Mesenchymal stem cell (in vitro differentiated cells and primary cell): ENCODE measurements at regions not wholly inside any gene's neighbourhood (a gene's known extent, or its start where the extent isn't known, plus 50 kb on each side); places are given as distances from the start of the nearest gene placed in this dataset.

Experiments
- DNase-seq: peaks from one replicate; pipeline ENCODE4 v3.0.0-alpha.2; 2013
- H2AFZ ChIP-seq: one replicate; pipeline ENCODE4 v1.6.1; 2013; ENCODE audit warnings: low read depth, mild to moderate bottlenecking, control low read depth, inconsistent platforms, low read length, moderate library complexity
- H2AK5ac ChIP-seq: 2 replicates; pipeline ENCODE4 v1.6.1; 2013; ENCODE audit warnings: low read length, moderate library complexity, mild to moderate bottlenecking, inconsistent platforms; ENCODE audit not compliant: severe bottlenecking
- H2BK120ac ChIP-seq: one replicate; pipeline ENCODE4 v1.6.1; 2013; ENCODE audit warnings: low read depth, mild to moderate bottlenecking, inconsistent platforms, low read length, moderate library complexity
- H2BK12ac ChIP-seq, 2 experiments: one replicate each; pipeline ENCODE4 v1.6.1; 2013; ENCODE audit warnings: inconsistent platforms in 2 of 2, low read length in 2 of 2, mild to moderate bottlenecking in 2 of 2, moderate library complexity in 2 of 2, control low read depth in 1 of 2
- H2BK15ac ChIP-seq: one replicate; pipeline ENCODE4 v1.6.1; 2013; ENCODE audit warnings: mild to moderate bottlenecking, low read depth, inconsistent platforms; ENCODE audit not compliant: poor library complexity, severe bottlenecking
- H2BK5ac ChIP-seq: 2 replicates; pipeline ENCODE4 v1.6.1; 2013; ENCODE audit warnings: low read depth, mild to moderate bottlenecking, low read length, control low read depth, inconsistent platforms; ENCODE audit not compliant: poor library complexity, severe bottlenecking
- H3K14ac ChIP-seq, 2 experiments: one replicate each; pipeline ENCODE4 v1.6.1; 2013; ENCODE audit warnings: inconsistent platforms in 2 of 2, low read length in 2 of 2, control low read depth in 1 of 2, mild to moderate bottlenecking in 1 of 2, moderate library complexity in 1 of 2
- H3K18ac ChIP-seq, 2 experiments: one replicate each; pipeline ENCODE4 v1.6.1; 2013; ENCODE audit warnings: inconsistent platforms in 2 of 2, low read length in 2 of 2, control low read depth in 1 of 2, low read depth in 1 of 2, mild to moderate bottlenecking in 1 of 2
- H3K23ac ChIP-seq, 2 experiments: one replicate each; pipeline ENCODE4 v1.6.1; 2013; ENCODE audit warnings: inconsistent platforms in 2 of 2, low read length in 2 of 2, mild to moderate bottlenecking in 2 of 2, moderate library complexity in 2 of 2, control low read depth in 1 of 2
- H3K27ac ChIP-seq: 2 replicates; pipeline ENCODE4 v1.5.1; 2013; ENCODE audit warnings: mild to moderate bottlenecking, moderate library complexity, low read length, control low read depth, inconsistent platforms; ENCODE audit not compliant: poor library complexity, severe bottlenecking
- H3K27me3 ChIP-seq, 2 experiments: 2 replicates each; pipeline versions ENCODE4 v1.6.1 to v1.7.0; 2013; ENCODE audit warnings: low read length in 2 of 2, mild to moderate bottlenecking in 2 of 2, moderate library complexity in 2 of 2, control low read depth in 1 of 2, inconsistent platforms in 1 of 2; ENCODE audit not compliant: control insufficient read depth in 1 of 2, insufficient read depth in 1 of 2
- H3K36me3 ChIP-seq, 2 experiments: 2 replicates each; pipeline versions ENCODE4 v1.6.1 to v1.7.0; 2013; ENCODE audit warnings: low read length in 2 of 2, control low read depth in 1 of 2, inconsistent platforms in 1 of 2, low read depth in 1 of 2, mild to moderate bottlenecking in 1 of 2; ENCODE audit not compliant: insufficient read depth in 2 of 2, control insufficient read depth in 1 of 2
- H3K4ac ChIP-seq, 2 experiments: one replicate each; pipeline ENCODE4 v1.6.1; 2013; ENCODE audit warnings: inconsistent platforms in 2 of 2, low read length in 2 of 2, mild to moderate bottlenecking in 2 of 2, moderate library complexity in 2 of 2, control low read depth in 1 of 2, low read depth in 1 of 2
- H3K4me1 ChIP-seq: 2 replicates; pipeline ENCODE4 v1.6.1; 2013; ENCODE audit warnings: low read depth, low read length, control low read depth; ENCODE audit not compliant: control insufficient read depth, insufficient read depth
- H3K4me2 ChIP-seq: 2 replicates; pipeline ENCODE4 v1.6.1; 2013; ENCODE audit warnings: low read length, mild to moderate bottlenecking, inconsistent platforms; ENCODE audit not compliant: poor library complexity, severe bottlenecking
- H3K4me3 ChIP-seq, 2 experiments: 2 replicates each; pipeline versions ENCODE4 v1.5.1 to v1.7.0; 2013; ENCODE audit warnings: low read length in 2 of 2, mild to moderate bottlenecking in 2 of 2, control low read depth in 1 of 2, low read depth in 1 of 2; ENCODE audit not compliant: insufficient read depth in 1 of 2
- H3K79me1 ChIP-seq: replicated peaks from 2 replicates; pipeline ENCODE4 v1.6.1; 2013; ENCODE audit warnings: mild to moderate bottlenecking, control low read depth, low read length, inconsistent platforms; ENCODE audit not compliant: poor library complexity, severe bottlenecking
- H3K9ac ChIP-seq: 2 replicates; pipeline ENCODE4 v1.7.0; 2013; ENCODE audit warnings: mild to moderate bottlenecking, low read length, moderate library complexity
- H3K9me3 ChIP-seq: 2 replicates; pipeline ENCODE4 v1.7.0; 2013; ENCODE audit warnings: mild to moderate bottlenecking, low read length; ENCODE audit not compliant: control insufficient read depth
- H4K8ac ChIP-seq: one replicate; pipeline ENCODE4 v1.6.1; 2013; ENCODE audit warnings: inconsistent platforms, mild to moderate bottlenecking, low read length, moderate library complexity
- H4K91ac ChIP-seq: one replicate; pipeline ENCODE4 v1.6.1; 2013; ENCODE audit warnings: mild to moderate bottlenecking, low read length, inconsistent platforms
- WGBS: methylation state at CpG from one replicate; pipeline ENCODE4 v1.1.7; 2013; ENCODE audit warnings: mixed read lengths; 5-methylcytosine and 5-hydroxymethylcytosine counted together

DNA sequence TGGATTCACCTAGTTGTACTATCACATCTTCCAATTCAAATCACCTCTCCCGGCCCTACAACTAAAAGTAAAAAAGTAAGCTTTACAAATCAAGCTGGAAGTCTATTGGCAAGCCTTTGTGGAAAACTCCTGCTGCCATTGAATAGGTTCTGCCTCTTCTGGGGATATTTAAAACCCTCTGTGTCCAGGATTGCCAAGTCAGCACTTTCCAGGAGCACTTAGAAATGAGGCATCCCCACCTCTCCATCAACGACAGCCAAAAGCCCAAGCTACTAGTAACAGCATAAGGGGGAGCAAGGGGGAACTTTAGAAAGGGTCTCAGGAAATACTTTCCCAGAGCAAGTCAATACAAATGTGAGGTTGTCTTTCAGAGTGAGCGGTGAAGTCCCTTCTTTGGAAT lies 85.0 kb upstream of the OBI1 start:
- Histone ChIP-seq H3K23ac (no peak overlapping the region), H3K9me3 (no peaks in the 10 kb centered on the region), H3K4me1 (no peaks in the 10 kb centered on the region), H2BK5ac (no peak overlapping the region), H4K91ac (no peak overlapping the region), H2BK15ac (no peak overlapping the region), H3K4me2 (no peak overlapping the region), H2BK12ac (no peak overlapping the region), H2BK120ac (no peak overlapping the region), H2AK5ac (no peak overlapping the region), H4K8ac (no peak overlapping the region), H3K14ac (no peak overlapping the region), H3K79me1 (no peaks in the 10 kb centered on the region), H3K9ac (no peak overlapping the region), H3K18ac (no peak overlapping the region), H3K4me3 (no peak overlapping the region), H3K27ac (no peak overlapping the region), H3K27me3 (no peaks in the 10 kb centered on the region), H2AFZ (no peak overlapping the region), H3K36me3 (no peaks in the 10 kb centered on the region), H3K4ac (no peak overlapping the region)
- 96% methylated on average over 2 of the region's 3 CpGs for WGBS
- DNase-seq = no peak

DNA sequence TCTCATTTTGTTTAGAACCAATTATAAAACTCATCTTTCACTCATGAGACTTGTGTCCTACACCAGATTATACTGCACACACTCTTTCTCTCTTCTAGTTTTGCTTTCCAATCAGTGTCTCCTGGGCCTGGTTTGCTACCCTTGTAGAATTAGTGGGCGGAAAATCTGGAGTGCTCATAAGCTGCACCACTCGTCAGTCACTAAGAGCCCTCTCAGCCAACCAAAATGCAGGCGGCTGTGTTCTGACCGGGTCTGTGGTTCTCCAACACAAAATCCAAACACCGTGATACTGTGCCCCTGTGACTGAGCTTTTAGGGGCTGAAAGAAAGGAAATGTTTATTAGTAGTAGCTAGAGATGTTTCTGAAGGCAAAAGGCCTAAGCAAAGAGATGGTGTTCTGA lies 83.7 kb upstream of the OBI1 start:
- H4K8ac ChIP-seq = no peak overlapping the region
- WGBS = 71% methylated on average over 5 of the region's 5 CpGs
- H3K9ac ChIP-seq = no peak overlapping the region
- no peak overlapping the region for H2AFZ ChIP-seq
- no peaks in the 10 kb centered on the region for H3K79me1 ChIP-seq
- H3K4ac ChIP-seq = no peak overlapping the region
- no peak overlapping the region for H2BK15ac ChIP-seq
- H3K14ac ChIP-seq = no peak overlapping the region
- no peak for DNase-seq
- no peak overlapping the region for H2BK12ac ChIP-seq
- H2AK5ac ChIP-seq = no peak overlapping the region
- H3K4me3 ChIP-seq = no peak overlapping the region
- H3K4me1 ChIP-seq = no peaks in the 10 kb centered on the region
- H3K27ac ChIP-seq = no peak overlapping the region
- H3K18ac ChIP-seq = no peak overlapping the region
- H4K91ac ChIP-seq = no peak overlapping the region
- no peak overlapping the region for H2BK5ac ChIP-seq
- no peak overlapping the region for H3K23ac ChIP-seq
- H2BK120ac ChIP-seq = no peak overlapping the region
- no peaks in the 10 kb centered on the region for H3K9me3 ChIP-seq
- no peaks in the 10 kb centered on the region for H3K27me3 ChIP-seq
- H3K4me2 ChIP-seq = no peak overlapping the region
- no peaks in the 10 kb centered on the region for H3K36me3 ChIP-seq

DNA sequence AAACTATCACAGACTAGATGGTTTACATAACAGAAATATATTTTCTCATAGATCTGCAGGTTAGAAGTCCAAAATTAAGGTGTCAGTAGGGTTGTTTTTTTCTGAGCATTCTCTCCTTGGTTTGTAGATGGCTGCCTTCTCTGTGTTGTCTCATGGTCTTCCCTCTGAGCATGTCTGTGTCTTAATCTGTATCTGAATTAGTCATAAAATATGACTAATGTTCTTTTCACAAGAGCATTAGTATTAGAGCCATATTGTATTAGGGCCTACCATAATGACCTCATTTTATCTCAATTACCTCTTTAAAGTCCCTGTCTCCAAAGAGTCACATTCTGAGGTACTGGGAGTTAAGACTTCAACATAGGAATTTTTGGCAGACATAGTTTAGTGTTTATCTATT lies 77.2 kb upstream of the OBI1 start:
- Histone ChIP-seq H3K27ac (no peak overlapping the region), H3K9me3 (no peaks in the 10 kb centered on the region), H2AK5ac (no peak overlapping the region), H3K27me3 (no peaks in the 10 kb centered on the region), H2BK12ac (no peak overlapping the region), H3K4me1 (no peaks in the 10 kb centered on the region), H2BK120ac (no peak overlapping the region), H3K4ac (no peak overlapping the region), H3K79me1 (no peaks in the 10 kb centered on the region), H3K4me3 (no peak overlapping the region), H4K91ac (no peak overlapping the region), H3K14ac (no peak overlapping the region), H3K23ac (no peak overlapping the region), H3K4me2 (no peak overlapping the region), H2BK15ac (no peak overlapping the region), H3K36me3 (no peaks in the 10 kb centered on the region), H3K9ac (no peak overlapping the region), H2AFZ (no peak overlapping the region), H3K18ac (no peak overlapping the region), H2BK5ac (no peak overlapping the region), H4K8ac (no peak overlapping the region)
- no peak for DNase-seq

DNA sequence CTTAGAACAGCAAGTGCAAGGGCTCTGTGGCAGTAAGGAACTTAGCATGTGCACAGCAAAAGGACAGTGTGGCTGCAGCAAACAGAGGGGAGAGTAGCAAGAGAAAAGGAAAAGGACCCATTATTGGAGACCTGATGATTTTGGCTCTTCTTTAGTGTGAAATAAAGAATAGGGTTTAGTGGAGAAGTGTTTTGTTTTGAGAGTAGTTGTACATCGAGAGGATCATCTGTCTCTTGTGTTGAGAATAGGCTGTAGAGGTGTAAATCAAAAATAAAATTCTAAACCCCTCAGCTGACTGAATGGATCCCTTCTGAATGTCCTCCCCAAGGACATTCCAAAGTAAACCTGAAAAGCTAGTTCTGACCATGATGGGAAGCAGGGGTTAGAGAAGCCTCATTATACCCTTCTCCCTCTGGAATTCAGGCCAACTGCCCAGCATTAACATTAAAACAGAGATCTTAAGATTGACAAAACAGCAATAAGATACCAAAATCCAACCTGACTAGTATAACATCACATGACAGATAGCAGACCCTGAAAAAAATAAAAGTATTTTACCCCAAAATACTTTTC lies 73.6 kb upstream of the OBI1 start:
- DNase-seq = no peak
- Histone ChIP-seq H3K27me3 (no peaks in the 10 kb centered on the region), H3K23ac (no peak overlapping the region), H2BK12ac (no peak overlapping the region), H3K4me3 (no peak overlapping the region), H2AFZ (no peak overlapping the region), H4K91ac (no peak overlapping the region), H3K4me1 (no peaks in the 10 kb centered on the region), H2AK5ac (no peak overlapping the region), H3K36me3 (no peaks in the 10 kb centered on the region), H4K8ac (no peak overlapping the region), H3K27ac (no peak overlapping the region), H3K9ac (no peak overlapping the region), H3K18ac (no peak overlapping the region), H3K4me2 (no peak overlapping the region), H2BK5ac (no peak overlapping the region), H3K79me1 (no peaks in the 10 kb centered on the region), H3K9me3 (no peaks in the 10 kb centered on the region), H2BK120ac (no peak overlapping the region), H3K4ac (no peak overlapping the region), H3K14ac (no peak overlapping the region), H2BK15ac (no peak overlapping the region)
- WGBS = 86% methylated on average over 1 of the region's 1 CpG
